ENCODE measurements at regions not wholly inside any gene's neighbourhood (a gene's known extent, or its start where the extent isn't known, plus 50 kb on each side); places are given as distances from the start of the nearest gene placed in this dataset.

- Histone ChIP-seq H3K79me2 (ENCODE audit: insufficient read depth, low read length) (no peaks in the 10 kb centered on the region), H2AFZ (ENCODE audit: insufficient read depth, low read depth, low read length, poor library complexity, severe bottlenecking) (no peak overlapping the region), H3K4me3 (replicated peaks in 1 of 3; ENCODE audit: low read depth in 2 of 3, low read length in 3 of 3) (no peak overlapping the region), H3K4me2 (replicated peaks; ENCODE audit: extremely low read depth, low read length, poor library complexity, severe bottlenecking) (no peak overlapping the region), H3K27me3 (ENCODE audit: control insufficient read depth in 2 of 2, insufficient read depth in 2 of 2, low read length in 2 of 2) (no peaks in the 10 kb centered on the region), H3K4me1 (ENCODE audit: control insufficient read depth in 1 of 2, insufficient read depth in 2 of 2, low read length in 2 of 2) (no peaks in the 10 kb centered on the region), H3K36me3 (replicated peaks in 1 of 2; ENCODE audit: control insufficient read depth in 1 of 2, insufficient read depth in 2 of 2, low read length in 2 of 2) (no peaks in the 10 kb centered on the region), H4K20me1 (ENCODE audit: insufficient read depth, low read length) (no peaks in the 10 kb centered on the region), H3K27ac (ENCODE audit: low read depth in 1 of 2, low read length in 2 of 2) (no peak overlapping the region), H3K9me3 (replicated peaks in 1 of 2; ENCODE audit: control insufficient read depth in 1 of 2, insufficient read depth in 1 of 2, low read length in 2 of 2) (no peaks in the 10 kb centered on the region), H3K9ac (ENCODE audit: insufficient read depth, low read length, poor library complexity, severe bottlenecking) (no peak overlapping the region)
- no peaks in the 10 kb centered on the region for H3K36me3 Mint-ChIP-seq
- no peak overlapping the region for H3K27ac Mint-ChIP-seq
- no peak for TF ChIP-seq CTCF (IDR thresholded peaks at IDR 0.05)
- H3K27me3 Mint-ChIP-seq (ENCODE audit: low read depth in 3 of 3) = peaks cover 0 to 2% (median 1%) of the 10 kb centered on the region in 3 donors
- H3K9me3 Mint-ChIP-seq = peaks cover 0 to 5% (median 3%) of the 10 kb centered on the region in 7 donors
- WGBS (ENCODE audit: insufficient coverage) = 60% methylated on average over 1 of the region's 3 CpGs
- no peak for DNase-seq
- no peak overlapping the region for H3K4me3 Mint-ChIP-seq
- no peaks in the 10 kb centered on the region for H3K4me1 Mint-ChIP-seq
- intact Hi-C loops (cut with micrococcal nuclease) = no loop called here
Observed at GRCh38 chr13:72599178-72599743, 128.2 kb downstream of the MZT1 start.

GRCh38 chr13:72590091-72590740 lies 137.2 kb downstream of the MZT1 start:
- H2AFZ ChIP-seq (ENCODE audit: insufficient read depth, low read depth, low read length, poor library complexity, severe bottlenecking) = no peak overlapping the region
- H3K4me3 Mint-ChIP-seq = no peak overlapping the region
- no peaks in the 10 kb centered on the region for H4K20me1 ChIP-seq (ENCODE audit: insufficient read depth, low read length)
- H3K36me3 Mint-ChIP-seq = no peaks in the 10 kb centered on the region
- no peaks in the 10 kb centered on the region for H3K79me2 ChIP-seq (ENCODE audit: insufficient read depth, low read length)
- peaks cover 0 to 1% (median 0%) of the 10 kb centered on the region in 3 donors for H3K27me3 Mint-ChIP-seq (ENCODE audit: low read depth in 3 of 3)
- no peak overlapping the region for H3K27ac Mint-ChIP-seq
- no peak for TF ChIP-seq CTCF (IDR thresholded peaks at IDR 0.05)
- no peak for DNase-seq
- no peaks in the 10 kb centered on the region for H3K4me1 ChIP-seq (ENCODE audit: control insufficient read depth in 1 of 2, insufficient read depth in 2 of 2, low read length in 2 of 2)
- no peak overlapping the region for H3K27ac ChIP-seq (ENCODE audit: low read depth in 1 of 2, low read length in 2 of 2)
- no peak overlapping the region for H3K9ac ChIP-seq (ENCODE audit: insufficient read depth, low read length, poor library complexity, severe bottlenecking)
- no peaks in the 10 kb centered on the region for H3K4me1 Mint-ChIP-seq
- no peaks in the 10 kb centered on the region for H3K27me3 ChIP-seq (ENCODE audit: control insufficient read depth in 2 of 2, insufficient read depth in 2 of 2, low read length in 2 of 2)
- peaks cover 0 to 8% (median under 1%) of the 10 kb centered on the region in 7 donors for H3K9me3 Mint-ChIP-seq
- no peaks in the 10 kb centered on the region for H3K9me3 ChIP-seq (replicated peaks in 1 of 2; ENCODE audit: control insufficient read depth in 1 of 2, insufficient read depth in 1 of 2, low read length in 2 of 2)
- H3K4me3 ChIP-seq (replicated peaks in 1 of 3; ENCODE audit: low read depth in 2 of 3, low read length in 3 of 3) = no peak overlapping the region
- intact Hi-C loops (cut with micrococcal nuclease) = no loop called here
- no peaks in the 10 kb centered on the region for H3K36me3 ChIP-seq (replicated peaks in 1 of 2; ENCODE audit: control insufficient read depth in 1 of 2, insufficient read depth in 2 of 2, low read length in 2 of 2)
- no CpG with 5 or more reads among the region's 1 CpG for WGBS (ENCODE audit: insufficient coverage)
- H3K4me2 ChIP-seq (replicated peaks; ENCODE audit: extremely low read depth, low read length, poor library complexity, severe bottlenecking) = no peak overlapping the region

Data from CD14-positive monocyte (primary cell).